GM10266 (cell line): ENCODE measurements at regions not wholly inside any gene's neighbourhood (a gene's known extent, or its start where the extent isn't known, plus 50 kb on each side); places are given as distances from the start of the nearest gene placed in this dataset.
"Not testable (repeated sequence)": the region's sequence is repeated elsewhere in the genome, so short reads cannot be mapped to it uniquely, and the experiment has no call there.

Experiments
- DNase-seq: peaks from one replicate; pipeline ENCODE4 v3.0.0; 2012; ENCODE audit errors: extremely low spot score
- TF ChIP-seq, protein P1 (sequence below): IDR thresholded peaks from 2 replicates; pipeline ENCODE4 v1.5.1; 2012; ENCODE audit warnings: mild to moderate bottlenecking, low read depth; ENCODE audit not compliant: control insufficient read depth, insufficient read depth; ENCODE audit errors: missing control alignments

- DNase-seq: no peak
- TF ChIP-seq, protein P1, sequence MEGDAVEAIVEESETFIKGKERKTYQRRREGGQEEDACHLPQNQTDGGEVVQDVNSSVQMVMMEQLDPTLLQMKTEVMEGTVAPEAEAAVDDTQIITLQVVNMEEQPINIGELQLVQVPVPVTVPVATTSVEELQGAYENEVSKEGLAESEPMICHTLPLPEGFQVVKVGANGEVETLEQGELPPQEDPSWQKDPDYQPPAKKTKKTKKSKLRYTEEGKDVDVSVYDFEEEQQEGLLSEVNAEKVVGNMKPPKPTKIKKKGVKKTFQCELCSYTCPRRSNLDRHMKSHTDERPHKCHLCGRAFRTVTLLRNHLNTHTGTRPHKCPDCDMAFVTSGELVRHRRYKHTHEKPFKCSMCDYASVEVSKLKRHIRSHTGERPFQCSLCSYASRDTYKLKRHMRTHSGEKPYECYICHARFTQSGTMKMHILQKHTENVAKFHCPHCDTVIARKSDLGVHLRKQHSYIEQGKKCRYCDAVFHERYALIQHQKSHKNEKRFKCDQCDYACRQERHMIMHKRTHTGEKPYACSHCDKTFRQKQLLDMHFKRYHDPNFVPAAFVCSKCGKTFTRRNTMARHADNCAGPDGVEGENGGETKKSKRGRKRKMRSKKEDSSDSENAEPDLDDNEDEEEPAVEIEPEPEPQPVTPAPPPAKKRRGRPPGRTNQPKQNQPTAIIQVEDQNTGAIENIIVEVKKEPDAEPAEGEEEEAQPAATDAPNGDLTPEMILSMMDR: no peak
Measured at GRCh38 chrX:94288972-94289371, 615.0 kb downstream of the FAM133A start.

DNA sequence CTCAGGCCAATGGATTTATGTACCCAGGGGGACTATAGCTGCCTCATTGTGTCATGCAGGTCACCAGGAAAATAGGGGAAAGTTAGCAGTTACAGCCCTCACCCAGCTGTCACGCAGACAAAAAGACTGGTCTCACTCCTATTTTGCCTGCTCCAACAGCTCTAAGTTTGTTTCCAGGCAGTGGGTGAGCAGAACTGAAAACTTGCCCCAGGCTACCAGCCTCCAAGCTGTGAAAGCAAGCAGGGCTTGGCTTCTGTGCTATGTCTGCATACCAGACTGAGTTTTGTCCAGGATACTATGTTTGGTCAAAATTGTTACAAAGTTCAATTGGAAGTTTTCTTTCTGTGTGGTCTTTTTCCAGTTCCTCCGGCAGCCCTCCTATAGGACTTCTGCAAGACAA is 628.4 kb downstream of the FAM133A start:
- DNase-seq: no peak
- TF ChIP-seq, protein P1: no peak

DNA sequence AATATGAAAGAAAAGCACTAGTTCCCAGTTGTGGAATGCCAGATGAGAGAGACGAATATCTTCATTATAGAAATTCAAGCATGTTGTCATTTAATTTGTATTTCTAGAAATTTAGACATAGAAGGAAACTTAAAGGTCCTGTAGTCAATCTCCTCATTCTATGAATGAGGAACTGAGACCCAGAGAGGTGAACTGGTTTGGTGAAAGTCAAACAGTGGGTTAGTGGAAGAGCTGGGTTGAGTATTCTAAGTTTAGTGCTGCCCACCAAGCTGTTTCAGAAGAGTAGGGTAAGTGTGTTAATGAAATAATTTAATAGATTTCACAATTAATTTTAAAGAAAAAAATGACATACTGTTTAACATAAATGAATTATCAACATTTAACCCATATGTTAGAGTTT is 655.2 kb downstream of the FAM133A start:
- no peak for DNase-seq
- TF ChIP-seq, protein P1: no peak

GRCh38 chrX:94341730-94342129 is 667.7 kb downstream of the FAM133A start:
- not testable (repeated sequence) for DNase-seq

DNA sequence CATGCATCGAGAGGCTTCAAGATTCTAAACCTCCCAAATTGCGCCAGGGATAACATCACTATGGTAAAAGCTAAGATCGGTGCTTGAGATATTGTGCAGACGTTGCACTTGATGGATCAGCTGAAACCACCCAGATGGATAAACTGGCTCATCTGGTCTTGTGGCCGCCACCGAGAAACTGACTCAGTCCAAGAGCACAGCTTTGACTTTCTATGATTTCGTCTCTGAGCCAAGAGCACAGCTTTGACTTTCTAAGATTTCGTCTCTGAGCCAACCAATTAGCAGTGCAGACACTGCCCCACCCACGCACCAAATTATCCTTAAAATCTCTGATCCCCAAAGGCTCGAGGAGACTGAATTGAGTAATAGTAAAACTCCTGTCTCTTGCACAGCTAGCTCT is 687.2 kb downstream of the FAM133A start:
- TF ChIP-seq, protein P1: no peak
- no peak for DNase-seq

DNA sequence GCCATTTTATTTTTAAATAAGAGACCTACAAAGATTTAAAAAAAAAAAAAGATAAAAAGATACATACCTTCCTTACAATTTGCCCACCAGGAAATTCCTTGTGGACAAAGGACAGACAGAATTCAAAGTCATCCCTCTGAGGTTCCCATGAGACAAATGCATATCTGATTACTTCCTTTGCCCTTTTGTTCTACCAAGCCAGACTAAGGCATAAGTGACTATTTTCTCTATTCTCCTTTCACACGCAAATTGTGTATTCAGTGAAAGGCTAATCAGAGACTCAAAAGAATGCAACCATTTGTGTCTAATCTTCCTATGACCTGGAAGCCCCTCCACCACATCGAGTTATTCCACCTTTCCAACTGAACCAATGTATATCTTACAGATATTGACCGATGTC is 691.7 kb downstream of the FAM133A start:
- TF ChIP-seq, protein P1: no peak
- no peak for DNase-seq

GRCh38 chrX:94366616-94367015 is 692.6 kb downstream of the FAM133A start:
- no peak for DNase-seq
- TF ChIP-seq, protein P1: no peak

DNA sequence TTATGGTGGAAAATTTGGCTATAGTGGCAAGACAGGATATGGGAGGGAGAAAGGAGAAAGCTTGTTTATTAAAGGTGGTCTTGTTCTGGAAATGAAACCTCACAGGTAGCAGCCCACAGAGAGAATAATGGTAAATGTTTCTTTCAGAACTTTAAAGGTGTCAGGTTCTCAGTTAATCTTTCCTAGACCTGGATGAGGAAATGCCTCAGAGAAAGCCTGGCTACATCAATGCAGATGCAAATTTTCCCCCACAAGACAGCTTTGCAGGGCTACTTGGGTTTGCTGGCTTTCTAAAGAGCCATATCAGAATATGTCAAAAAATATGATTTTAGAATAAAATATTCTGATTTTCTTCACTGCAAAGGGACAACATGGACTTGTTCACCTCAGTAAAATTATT is 715.0 kb downstream of the FAM133A start:
- no peak for DNase-seq
- TF ChIP-seq, protein P1: no peak
